GM23338 (cell line): ENCODE measurements at regions not wholly inside any gene's neighbourhood (a gene's known extent, or its start where the extent isn't known, plus 50 kb on each side); places are given as distances from the start of the nearest gene placed in this dataset.

Experiments used
- ATAC-seq: fragments of 200-7000 bp; cut with Tn5 transposase; 3 replicates; pipeline ENCODE4 v1.9.1; 2020
- DNase-seq: peaks from one replicate; pipeline ENCODE4 v3.0.0-alpha.2; 2015; ENCODE audit warnings: low spot score
- H2AFZ ChIP-seq: fragments of 200-600 bp; sonication (generic); 2 replicates; pipeline ENCODE4 v1.8.0; 2016; ENCODE audit warnings: antibody characterized with exemption, mild to moderate bottlenecking, moderate library complexity
- H3F3A ChIP-seq: fragments of 200-600 bp; sonication (generic); replicated peaks from 2 replicates; pipeline ENCODE4 v1.8.0; 2017; ENCODE audit warnings: antibody characterized with exemption, mixed run types, low read depth
- H3K27ac ChIP-seq: fragments of 200-600 bp; sonication (generic); 2 replicates; pipeline ENCODE4 v1.6.1; 2016; ENCODE audit warnings: low read depth
- H3K27me3 ChIP-seq: fragments of 200-600 bp; sonication (generic); 2 replicates; pipeline ENCODE4 v1.8.0; 2016; ENCODE audit warnings: mild to moderate bottlenecking, mixed run types, moderate library complexity; ENCODE audit not compliant: insufficient read depth
- H3K36me3 ChIP-seq: fragments of 200-600 bp; sonication (generic); 2 replicates; pipeline ENCODE4 v1.8.0; 2016; ENCODE audit warnings: mild to moderate bottlenecking; ENCODE audit not compliant: insufficient read depth
- H3K4me1 ChIP-seq: fragments of 200-600 bp; sonication (generic); 2 replicates; pipeline ENCODE4 v1.8.0; 2016; ENCODE audit warnings: mild to moderate bottlenecking, moderate library complexity; ENCODE audit not compliant: insufficient read depth
- H3K4me2 ChIP-seq: fragments of 200-600 bp; sonication (generic); 2 replicates; pipeline ENCODE4 v1.7.1; 2017; ENCODE audit warnings: mixed run types
- H3K4me3 ChIP-seq: fragments of 200-600 bp; sonication (generic); 2 replicates; pipeline ENCODE4 v1.6.1; 2016; ENCODE audit warnings: mixed run types
- H3K79me2 ChIP-seq: fragments of 200-600 bp; sonication (generic); replicated peaks from 2 replicates; pipeline ENCODE4 v1.8.0; 2017; ENCODE audit warnings: mild to moderate bottlenecking; ENCODE audit not compliant: insufficient read depth
- H3K9me2 ChIP-seq: fragments of 200-600 bp; sonication (generic); 2 replicates; pipeline ENCODE4 v1.8.0; 2017; ENCODE audit not compliant: insufficient read depth
- H4K20me1 ChIP-seq: fragments of 200-600 bp; sonication (generic); replicated peaks from 2 replicates; pipeline ENCODE4 v1.8.0; 2017; ENCODE audit warnings: mild to moderate bottlenecking; ENCODE audit not compliant: insufficient read depth
- H3K27ac Mint-ChIP-seq: 2 replicates; pipeline ENCODE4 v1.8.0; 2020; ENCODE audit warnings: inconsistent platforms, mild to moderate bottlenecking, moderate library complexity, mixed read lengths
- H3K27me3 Mint-ChIP-seq: 3 replicates; pipeline ENCODE4 v1.8.0; 2022; ENCODE audit warnings: low read depth, mild to moderate bottlenecking, moderate library complexity, mixed read lengths, inconsistent platforms; ENCODE audit not compliant: insufficient read depth, poor library complexity
- H3K36me3 Mint-ChIP-seq: 3 replicates; pipeline ENCODE4 v1.8.0; 2021; ENCODE audit warnings: low read depth, mild to moderate bottlenecking, inconsistent platforms, moderate library complexity, mixed read lengths
- H3K4me1 Mint-ChIP-seq: 3 replicates; pipeline ENCODE4 v1.8.0; 2020; ENCODE audit warnings: mild to moderate bottlenecking, inconsistent platforms, mixed read lengths
- H3K4me3 Mint-ChIP-seq: 3 replicates; pipeline ENCODE4 v1.8.0; 2021; ENCODE audit warnings: moderate library complexity, mild to moderate bottlenecking, inconsistent platforms, mixed read lengths
- H3K9me3 Mint-ChIP-seq: 3 replicates; pipeline ENCODE4 v1.8.0; 2020; ENCODE audit warnings: moderate library complexity, mild to moderate bottlenecking, inconsistent platforms, mixed read lengths
- CREB1 ChIP-seq: fragments of 250-450 bp; sonication (Bioruptor Pico); IDR thresholded peaks from 2 replicates; pipeline ENCODE4 v1.5.0; 2020; ENCODE audit warnings: low read depth, mild to moderate bottlenecking, moderate library complexity
- EZH2 ChIP-seq: fragments of 200-600 bp; sonication (generic); IDR thresholded peaks from one replicate; pipeline ENCODE4 v1.8.0; 2017; ENCODE audit warnings: antibody characterized with exemption, mild to moderate bottlenecking, low read depth; ENCODE audit not compliant: unreplicated experiment
- JUNB ChIP-seq: IDR thresholded peaks from one replicate; pipeline ENCODE4 v1.6.1; 2016; ENCODE audit warnings: antibody characterized with exemption; ENCODE audit not compliant: unreplicated experiment
- NANOG ChIP-seq: IDR thresholded peaks from 2 replicates; pipeline ENCODE4 v1.6.1; 2016; ENCODE audit warnings: antibody characterized with exemption, borderline replicate concordance
- POLR2AphosphoS5 ChIP-seq: IDR thresholded peaks from 2 replicates; pipeline ENCODE4 v1.6.1; 2016; ENCODE audit warnings: antibody characterized with exemption, low read depth
- STAT1 ChIP-seq: IDR thresholded peaks from one replicate; pipeline ENCODE4 v1.6.1; 2016; ENCODE audit warnings: antibody characterized with exemption; ENCODE audit not compliant: unreplicated experiment
- ZNF331 ChIP-seq: fragments of 250-450 bp; sonication (Bioruptor Pico); IDR thresholded peaks from 2 replicates; pipeline ENCODE4 v1.5.0; 2020; ENCODE audit warnings: low read depth, mild to moderate bottlenecking, moderate library complexity
- TF ChIP-seq, protein P1 (sequence below): fragments of 250-450 bp; sonication (Bioruptor Pico); IDR thresholded peaks from 2 replicates; pipeline ENCODE4 v1.5.0; 2020; ENCODE audit warnings: mild to moderate bottlenecking, moderate library complexity
- TF ChIP-seq, protein P2 (sequence below): IDR thresholded peaks from 2 replicates; pipeline ENCODE4 v1.6.1; 2016; ENCODE audit warnings: antibody characterized with exemption

DNA sequence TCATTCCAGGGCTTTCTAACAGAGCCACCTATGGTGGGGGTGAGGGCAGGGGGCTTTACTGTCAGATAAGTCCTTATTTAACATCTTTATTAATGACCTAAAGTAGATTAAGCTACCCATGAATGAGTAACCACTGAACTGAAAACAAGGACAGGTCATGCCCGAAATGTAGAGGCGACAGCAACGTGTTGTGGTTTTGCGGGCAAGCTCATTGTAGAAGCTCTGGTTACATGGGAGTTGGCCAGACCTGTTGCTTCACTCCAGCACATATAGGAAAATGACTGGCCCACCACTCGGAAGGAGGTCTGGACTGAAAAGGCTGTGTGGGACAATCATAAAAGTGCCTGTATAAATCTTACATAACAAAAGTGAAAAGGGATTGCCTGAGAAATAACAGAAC lies 109.6 kb upstream of the NDP start (continued):
- TF ChIP-seq CREB1 (CRISPR knock-in tag), result no peak
- TF ChIP-seq, protein P1, sequence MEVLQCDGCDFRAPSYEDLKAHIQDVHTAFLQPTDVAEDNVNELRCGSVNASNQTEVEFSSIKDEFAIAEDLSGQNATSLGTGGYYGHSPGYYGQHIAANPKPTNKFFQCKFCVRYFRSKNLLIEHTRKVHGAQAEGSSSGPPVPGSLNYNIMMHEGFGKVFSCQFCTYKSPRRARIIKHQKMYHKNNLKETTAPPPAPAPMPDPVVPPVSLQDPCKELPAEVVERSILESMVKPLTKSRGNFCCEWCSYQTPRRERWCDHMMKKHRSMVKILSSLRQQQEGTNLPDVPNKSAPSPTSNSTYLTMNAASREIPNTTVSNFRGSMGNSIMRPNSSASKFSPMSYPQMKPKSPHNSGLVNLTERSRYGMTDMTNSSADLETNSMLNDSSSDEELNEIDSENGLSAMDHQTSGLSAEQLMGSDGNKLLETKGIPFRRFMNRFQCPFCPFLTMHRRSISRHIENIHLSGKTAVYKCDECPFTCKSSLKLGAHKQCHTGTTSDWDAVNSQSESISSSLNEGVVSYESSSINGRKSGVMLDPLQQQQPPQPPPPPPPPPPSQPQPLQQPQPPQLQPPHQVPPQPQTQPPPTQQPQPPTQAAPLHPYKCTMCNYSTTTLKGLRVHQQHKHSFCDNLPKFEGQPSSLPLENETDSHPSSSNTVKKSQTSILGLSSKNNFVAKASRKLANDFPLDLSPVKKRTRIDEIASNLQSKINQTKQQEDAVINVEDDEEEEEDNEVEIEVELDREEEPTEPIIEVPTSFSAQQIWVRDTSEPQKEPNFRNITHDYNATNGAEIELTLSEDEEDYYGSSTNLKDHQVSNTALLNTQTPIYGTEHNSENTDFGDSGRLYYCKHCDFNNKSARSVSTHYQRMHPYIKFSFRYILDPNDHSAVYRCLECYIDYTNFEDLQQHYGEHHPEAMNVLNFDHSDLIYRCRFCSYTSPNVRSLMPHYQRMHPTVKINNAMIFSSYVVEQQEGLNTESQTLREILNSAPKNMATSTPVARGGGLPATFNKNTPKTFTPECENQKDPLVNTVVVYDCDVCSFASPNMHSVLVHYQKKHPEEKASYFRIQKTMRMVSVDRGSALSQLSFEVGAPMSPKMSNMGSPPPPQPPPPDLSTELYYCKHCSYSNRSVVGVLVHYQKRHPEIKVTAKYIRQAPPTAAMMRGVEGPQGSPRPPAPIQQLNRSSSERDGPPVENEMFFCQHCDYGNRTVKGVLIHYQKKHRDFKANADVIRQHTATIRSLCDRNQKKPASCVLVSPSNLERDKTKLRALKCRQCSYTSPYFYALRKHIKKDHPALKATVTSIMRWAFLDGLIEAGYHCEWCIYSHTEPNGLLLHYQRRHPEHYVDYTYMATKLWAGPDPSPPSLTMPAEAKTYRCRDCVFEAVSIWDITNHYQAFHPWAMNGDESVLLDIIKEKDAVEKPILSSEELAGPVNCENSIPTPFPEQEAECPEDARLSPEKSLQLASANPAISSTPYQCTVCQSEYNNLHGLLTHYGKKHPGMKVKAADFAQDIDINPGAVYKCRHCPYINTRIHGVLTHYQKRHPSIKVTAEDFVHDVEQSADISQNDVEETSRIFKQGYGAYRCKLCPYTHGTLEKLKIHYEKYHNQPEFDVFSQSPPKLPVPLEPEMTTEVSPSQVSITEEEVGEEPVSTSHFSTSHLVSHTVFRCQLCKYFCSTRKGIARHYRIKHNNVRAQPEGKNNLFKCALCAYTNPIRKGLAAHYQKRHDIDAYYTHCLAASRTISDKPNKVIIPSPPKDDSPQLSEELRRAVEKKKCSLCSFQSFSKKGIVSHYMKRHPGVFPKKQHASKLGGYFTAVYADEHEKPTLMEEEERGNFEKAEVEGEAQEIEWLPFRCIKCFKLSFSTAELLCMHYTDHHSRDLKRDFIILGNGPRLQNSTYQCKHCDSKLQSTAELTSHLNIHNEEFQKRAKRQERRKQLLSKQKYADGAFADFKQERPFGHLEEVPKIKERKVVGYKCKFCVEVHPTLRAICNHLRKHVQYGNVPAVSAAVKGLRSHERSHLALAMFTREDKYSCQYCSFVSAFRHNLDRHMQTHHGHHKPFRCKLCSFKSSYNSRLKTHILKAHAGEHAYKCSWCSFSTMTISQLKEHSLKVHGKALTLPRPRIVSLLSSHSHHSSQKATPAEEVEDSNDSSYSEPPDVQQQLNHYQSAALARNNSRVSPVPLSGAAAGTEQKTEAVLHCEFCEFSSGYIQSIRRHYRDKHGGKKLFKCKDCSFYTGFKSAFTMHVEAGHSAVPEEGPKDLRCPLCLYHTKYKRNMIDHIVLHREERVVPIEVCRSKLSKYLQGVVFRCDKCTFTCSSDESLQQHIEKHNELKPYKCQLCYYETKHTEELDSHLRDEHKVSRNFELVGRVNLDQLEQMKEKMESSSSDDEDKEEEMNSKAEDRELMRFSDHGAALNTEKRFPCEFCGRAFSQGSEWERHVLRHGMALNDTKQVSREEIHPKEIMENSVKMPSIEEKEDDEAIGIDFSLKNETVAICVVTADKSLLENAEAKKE (CRISPR knock-in tag), result no peak
- TF ChIP-seq NANOG, result no peak
- TF ChIP-seq, protein P2, sequence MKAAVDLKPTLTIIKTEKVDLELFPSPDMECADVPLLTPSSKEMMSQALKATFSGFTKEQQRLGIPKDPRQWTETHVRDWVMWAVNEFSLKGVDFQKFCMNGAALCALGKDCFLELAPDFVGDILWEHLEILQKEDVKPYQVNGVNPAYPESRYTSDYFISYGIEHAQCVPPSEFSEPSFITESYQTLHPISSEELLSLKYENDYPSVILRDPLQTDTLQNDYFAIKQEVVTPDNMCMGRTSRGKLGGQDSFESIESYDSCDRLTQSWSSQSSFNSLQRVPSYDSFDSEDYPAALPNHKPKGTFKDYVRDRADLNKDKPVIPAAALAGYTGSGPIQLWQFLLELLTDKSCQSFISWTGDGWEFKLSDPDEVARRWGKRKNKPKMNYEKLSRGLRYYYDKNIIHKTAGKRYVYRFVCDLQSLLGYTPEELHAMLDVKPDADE, result no peak
- TF ChIP-seq STAT1, result no peak
- no peak for TF ChIP-seq POLR2AphosphoS5
- no peak for TF ChIP-seq JUNB

DNA sequence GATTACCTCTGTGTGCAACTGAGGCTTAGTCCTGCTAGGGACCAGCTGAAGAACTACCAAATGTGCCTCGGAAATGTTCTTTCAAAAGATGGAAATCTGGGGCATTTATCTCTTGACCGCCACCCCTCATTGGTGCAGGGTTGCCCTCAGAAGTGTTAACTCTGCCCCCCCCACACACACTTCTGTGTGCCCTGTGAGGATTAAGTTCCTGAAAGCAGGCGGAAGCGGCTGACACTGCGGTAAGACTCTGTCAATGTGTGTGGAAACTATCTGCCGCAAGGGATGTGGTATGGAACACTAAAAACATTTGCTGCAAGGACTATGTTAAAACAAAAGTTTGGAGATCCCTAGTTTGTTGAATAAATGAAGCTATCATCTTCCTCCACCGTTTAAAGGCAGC lies 106.9 kb upstream of the NDP start:
- H3K4me1 Mint-ChIP-seq, result no peaks in the 10 kb centered on the region
- Histone ChIP-seq H3K27me3 (no peaks in the 10 kb centered on the region), H3K4me2 (no peak overlapping the region), H3K27ac (no peak overlapping the region), H2AFZ (no peak overlapping the region), H3F3A (no peaks in the 10 kb centered on the region), H3K4me1 (no peaks in the 10 kb centered on the region), H3K36me3 (no peaks in the 10 kb centered on the region), H3K4me3 (no peak overlapping the region), H3K9me2 (0 out of 2 replicates have a peak, but pooled peaks cover 3% of the 10 kb centered on the region), H3K79me2 (no peaks in the 10 kb centered on the region), H4K20me1 (no peaks in the 10 kb centered on the region)
- no peaks in the 10 kb centered on the region for H3K36me3 Mint-ChIP-seq
- H3K27me3 Mint-ChIP-seq, result no peaks in the 10 kb centered on the region
- no peak overlapping the region for H3K4me3 Mint-ChIP-seq
- no peak for DNase-seq
- peaks cover 3% of the 10 kb centered on the region; the same call in 2 of the 3 replicates for H3K9me3 Mint-ChIP-seq
- no peak overlapping the region for H3K27ac Mint-ChIP-seq
- ATAC-seq, result no peak
- TF ChIP-seq EZH2 (no peak), ZNF331 (CRISPR knock-in tag) (no peak)
- TF ChIP-seq, protein P1 (CRISPR knock-in tag), result no peak
